GM19025 (cell line): ENCODE measurements at regions not wholly inside any gene's neighbourhood (a gene's known extent, or its start where the extent isn't known, plus 50 kb on each side); places are given as distances from the start of the nearest gene placed in this dataset.

Experiments
- ATAC-seq: cut with Tn5 transposase; IDR thresholded peaks from one replicate; pipeline ENCODE4 v1.9.1; 2021; ENCODE audit warnings: mild to moderate bottlenecking, low read depth, moderate library complexity; ENCODE audit not compliant: unreplicated experiment

DNA sequence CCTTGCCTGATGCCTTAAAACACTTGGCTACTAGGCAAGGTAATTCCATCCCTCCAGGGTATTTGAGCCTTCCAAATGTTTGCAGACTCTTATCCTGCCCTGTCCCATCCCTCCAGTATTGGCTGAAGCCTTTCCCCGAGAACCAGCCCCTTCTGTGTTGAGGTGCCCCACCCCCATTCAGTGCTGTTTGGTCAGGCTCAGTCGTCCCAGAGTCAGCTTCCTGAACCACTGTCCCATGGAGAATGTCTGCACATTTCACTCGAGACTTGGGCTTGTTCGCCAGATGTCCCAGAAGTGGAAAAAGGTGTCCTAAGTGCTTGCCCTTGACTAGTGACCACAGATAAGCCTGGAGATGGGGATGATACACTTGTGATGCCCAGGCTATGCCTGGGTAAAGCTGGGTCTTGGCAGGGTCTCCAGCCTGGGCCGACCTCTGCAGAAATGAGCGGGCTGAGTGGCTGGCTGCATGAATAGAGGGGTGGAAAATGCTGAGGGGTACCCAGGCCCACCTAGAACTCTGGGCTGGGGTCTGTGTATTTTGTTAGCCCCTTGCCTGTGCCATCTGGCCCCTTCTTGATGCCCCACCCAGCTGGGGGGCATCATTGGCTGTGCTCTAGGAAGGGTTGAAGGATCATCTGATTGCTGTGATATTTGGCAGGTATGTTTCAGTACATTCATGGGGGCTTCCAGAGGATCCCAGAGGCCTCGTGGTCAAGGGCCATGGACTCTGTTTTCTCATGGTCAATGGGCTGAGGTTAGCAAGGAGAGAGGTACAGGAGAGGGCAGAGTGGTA is 178.4 kb downstream of the MACROH2A1 start:
- no peak for ATAC-seq

- ATAC-seq, result no peak
These were observed 179.2 kb downstream of the MACROH2A1 start for GRCh38 chr5:135219868-135220267.

DNA sequence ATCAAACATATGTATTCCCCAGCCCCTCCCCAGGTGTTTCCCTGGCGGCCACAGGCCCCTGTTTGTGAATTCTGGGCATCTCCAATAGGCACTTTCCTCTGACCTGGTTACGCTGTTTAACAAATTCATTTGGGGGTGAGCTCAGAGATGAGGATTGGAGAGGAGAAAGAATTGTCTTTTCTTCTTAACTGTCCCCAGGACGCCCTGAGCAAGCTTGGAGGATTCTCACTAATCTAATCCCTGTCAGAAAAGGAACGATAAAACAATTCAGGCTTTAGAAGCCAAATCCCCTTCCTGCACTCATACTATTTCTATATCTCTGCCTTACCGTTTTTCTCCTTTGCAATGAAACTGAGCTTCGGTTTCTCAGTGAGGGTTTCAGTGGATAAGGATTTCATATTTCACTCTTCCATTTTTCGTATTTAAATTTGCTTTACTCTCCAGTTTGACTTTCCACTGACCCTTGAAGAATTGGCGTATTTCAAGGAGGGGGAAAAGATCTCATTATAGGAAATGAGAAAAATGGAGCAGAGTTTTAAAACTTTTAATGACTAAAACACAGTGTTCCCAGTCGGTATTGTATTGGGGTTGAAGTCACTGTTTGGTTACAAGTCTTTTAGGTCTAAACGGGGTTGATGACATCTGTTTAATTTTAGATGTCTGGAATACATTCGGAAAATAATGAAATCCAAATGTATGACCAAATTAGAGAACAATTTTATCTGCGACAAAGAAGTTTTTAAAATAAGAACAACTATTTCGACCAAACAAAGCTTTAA is 180.1 kb downstream of the MACROH2A1 start:
- no peak for ATAC-seq

DNA sequence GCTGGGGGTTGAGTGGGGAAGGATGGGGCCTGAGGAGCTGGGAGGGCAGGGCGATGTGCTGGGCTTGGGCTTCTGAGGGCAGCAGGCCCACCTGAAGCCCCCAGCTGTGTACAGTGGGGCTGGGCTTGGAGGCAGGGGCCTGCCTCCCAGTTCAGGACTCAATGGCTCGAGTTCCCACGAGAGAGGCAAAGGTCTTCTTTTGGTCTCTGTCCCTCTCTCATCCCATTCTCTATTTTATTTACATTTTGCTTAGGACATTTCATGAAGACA is 180.6 kb downstream of the MACROH2A1 start:
- ATAC-seq, result no peak

DNA sequence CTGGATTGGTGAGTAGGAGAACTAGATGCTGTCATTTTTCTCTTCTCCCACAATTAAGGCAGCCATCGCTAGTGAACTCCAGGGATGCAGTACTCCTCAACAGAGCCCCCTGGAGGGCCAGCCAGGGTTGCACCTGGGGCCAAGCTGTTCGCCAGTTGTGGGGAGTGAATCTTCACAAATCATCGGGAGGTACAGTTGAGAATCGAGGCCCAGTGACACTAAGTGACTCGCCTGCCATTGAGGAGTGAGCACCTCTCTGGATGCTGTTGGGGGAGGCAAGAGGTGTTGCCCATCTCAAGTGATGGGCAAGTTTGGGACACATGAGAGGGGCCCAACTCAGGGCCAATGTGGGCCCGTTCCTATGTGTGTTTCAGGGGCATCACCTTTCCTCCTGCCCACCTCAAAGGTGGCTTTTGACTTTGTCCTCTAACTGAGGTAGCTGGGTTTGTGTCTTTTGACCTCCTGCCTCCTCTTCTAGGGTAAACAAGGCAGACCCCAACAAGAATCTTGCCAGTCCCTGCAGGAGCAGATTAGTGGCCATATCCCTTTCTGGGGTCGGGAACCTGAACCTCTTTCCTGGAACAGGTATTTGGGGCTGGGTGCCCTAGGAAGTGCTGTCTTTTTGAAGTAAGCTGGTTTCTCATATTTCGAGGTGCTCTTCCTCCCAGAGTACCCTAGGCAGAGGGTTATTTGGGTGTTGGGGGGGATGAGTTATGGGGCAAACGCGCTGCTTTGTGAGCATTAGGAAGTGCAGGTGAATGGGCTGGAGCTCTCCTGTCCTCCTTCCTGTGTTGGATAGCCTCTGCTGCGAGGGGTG is 181.2 kb downstream of the MACROH2A1 start:
- ATAC-seq, result no peak

DNA sequence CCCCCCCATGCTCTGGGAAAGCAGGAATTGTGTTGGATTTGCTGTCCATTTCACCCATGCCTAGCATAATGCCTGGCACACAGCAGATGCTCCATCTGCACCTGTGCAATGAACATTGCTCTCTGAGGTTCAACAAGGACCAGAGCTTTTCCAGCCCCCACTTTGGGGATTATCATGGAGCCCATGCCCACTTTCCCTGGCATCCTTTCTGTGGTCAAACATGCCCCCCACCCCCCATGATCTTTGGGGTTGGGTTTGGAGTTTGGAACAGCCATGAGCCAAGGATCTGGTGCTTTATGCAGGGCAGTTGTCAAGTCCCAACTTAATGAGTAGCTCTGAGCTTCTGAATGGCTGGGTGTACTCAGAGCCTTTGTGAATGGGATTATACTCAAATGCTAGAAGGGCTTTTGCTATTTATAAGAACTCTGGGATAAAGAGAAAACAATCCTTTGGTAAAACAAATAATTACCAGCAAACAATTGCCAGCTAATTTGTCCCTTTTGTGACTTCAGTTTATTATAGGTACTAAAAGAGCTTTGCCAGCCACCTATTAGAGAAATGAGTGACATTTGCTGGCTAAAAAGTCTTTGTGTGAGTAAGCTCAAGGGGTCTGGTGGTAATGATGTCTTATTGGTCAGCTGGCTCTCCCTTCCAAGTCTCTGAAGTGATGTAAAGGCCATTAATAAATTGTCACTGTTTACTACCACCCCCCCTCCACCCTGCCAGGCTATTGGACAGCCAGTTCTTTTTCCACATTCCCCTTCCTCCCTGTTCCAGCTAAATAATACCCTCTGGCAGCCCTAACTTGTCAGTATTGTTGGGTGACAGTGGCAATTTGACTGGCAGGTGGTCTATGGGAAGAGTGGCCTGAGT is 182.3 kb downstream of the MACROH2A1 start:
- ATAC-seq, result no peak

GRCh38 chr5:135215617-135216470 is 181.8 kb upstream of the PITX1 start:
- no peak for ATAC-seq

DNA sequence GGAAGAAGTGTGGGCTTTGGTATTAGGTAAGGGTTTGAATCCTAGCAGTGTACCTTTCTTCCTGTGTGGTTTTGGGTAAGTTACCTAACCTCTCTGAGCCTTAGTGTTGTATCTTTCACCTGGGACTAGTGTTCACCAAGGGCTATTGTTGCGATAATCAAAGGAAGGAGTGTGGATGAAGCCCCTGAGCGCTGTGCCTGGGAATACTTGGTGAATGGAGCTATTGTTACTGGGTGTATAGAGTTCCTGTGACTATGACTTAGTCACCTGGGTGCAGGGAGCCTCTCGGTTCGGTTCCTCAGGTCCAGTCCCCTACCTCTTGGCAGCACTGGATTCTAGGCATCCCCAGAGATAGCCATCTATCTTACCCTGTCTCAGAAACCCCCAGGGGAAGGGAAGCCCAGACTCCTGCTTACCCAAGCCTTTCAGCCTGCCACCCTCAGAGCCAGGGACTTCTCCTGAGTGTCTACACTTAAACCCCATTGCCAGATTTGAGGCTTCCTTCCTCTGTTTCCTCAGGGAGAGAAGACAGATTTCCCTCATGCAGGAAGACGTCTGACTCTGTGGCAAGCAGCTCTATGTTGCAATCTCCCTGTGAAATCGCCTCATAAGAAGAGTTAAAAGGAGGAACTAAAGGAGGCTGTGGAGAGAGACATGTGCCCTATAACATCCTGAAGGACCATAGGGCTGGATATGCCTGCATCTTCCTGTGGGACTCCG is 181.0 kb upstream of the PITX1 start:
- ATAC-seq, result no peak

DNA sequence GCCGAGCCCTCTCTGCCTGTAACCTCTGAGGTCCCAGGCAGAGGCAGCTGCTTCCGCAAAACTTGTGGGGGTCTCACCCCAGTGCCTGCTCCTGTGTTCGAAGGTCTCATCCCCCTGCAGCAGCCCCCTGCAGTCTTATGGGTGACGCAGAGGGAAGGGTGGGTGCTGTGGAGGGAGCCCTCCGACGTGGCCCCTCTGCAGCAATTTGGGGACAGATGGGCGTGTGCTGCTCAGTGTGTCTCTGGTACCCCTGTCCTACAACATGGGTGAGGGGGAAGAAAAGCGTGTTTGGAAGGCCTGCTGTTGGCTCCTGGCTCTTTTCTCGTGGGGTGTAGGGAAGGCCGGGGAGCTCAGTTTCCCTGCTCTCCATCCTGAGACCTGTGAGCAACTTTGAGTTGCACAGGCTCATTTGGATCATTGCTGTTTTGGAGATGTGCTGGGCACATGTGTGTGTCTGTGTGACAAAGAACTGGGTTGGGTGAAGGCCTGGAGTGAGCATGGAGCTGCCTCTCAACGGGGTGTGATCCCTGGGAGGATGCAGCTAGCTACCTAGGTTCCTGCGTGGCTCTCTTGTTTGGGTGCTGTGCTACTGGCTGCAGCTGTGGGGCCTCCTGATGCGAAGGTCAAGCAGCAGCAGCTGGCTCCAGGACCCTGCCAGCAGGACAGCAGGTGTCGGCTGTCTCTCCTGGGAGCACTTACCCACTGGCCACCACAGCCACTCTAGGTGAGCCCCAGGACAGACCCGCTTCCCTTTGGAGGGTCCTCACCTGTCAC is 179.6 kb upstream of the PITX1 start:
- ATAC-seq, result no peak

DNA sequence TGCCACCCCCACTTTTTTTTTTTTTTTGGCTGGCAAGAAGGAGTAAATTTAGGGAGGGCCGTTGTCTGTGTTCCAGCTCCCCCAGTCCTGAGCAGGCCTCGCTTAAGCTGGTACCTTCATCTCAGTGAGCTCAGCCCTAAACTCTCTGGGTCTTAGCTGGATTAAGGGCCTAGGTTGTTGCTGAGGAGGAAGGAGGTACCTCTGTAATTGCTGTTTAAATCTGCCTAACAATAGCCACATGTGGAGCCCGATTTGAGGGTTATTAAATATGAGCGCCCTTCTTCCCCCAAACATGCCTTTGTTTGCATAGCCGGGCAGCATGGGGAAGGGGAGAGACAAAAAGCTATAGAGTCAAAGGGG is 179.0 kb upstream of the PITX1 start:
- ATAC-seq, result no peak

GRCh38 chr5:135212361-135213026 is 178.5 kb upstream of the PITX1 start:
- ATAC-seq, result no peak

DNA sequence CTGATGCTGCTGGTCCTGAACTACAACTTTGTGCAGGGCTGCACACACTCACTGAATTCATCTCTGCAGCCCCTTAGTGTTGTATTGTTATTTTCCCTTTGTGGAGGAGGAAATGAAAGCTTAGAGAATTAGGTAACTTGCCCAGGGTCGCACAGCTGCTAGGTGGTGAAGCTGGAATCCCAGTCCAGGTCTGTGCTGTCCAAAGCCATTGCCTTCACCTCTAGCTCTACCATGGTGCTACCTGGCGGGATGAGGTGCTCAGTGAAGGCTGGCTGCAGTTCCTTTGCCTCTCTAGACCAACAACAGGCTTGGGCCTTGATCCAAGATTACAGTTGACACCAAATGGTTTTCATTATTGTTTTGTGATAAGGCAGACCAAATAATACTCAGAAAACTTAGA is 177.8 kb upstream of the PITX1 start:
- ATAC-seq, result no peak

- no peak for ATAC-seq
These were observed 177.2 kb upstream of the PITX1 start for GRCh38 chr5:135211083-135211790.

- ATAC-seq, result no peak
These were observed 176.4 kb upstream of the PITX1 start for GRCh38 chr5:135210286-135211055.

- no peak for ATAC-seq
These were observed 175.1 kb upstream of the PITX1 start for GRCh38 chr5:135208903-135209721.

GRCh38 chr5:135208555-135208902 is 174.5 kb upstream of the PITX1 start:
- no peak for ATAC-seq
